ENCODE measurements at regions not wholly inside any gene's neighbourhood (a gene's known extent, or its start where the extent isn't known, plus 50 kb on each side); places are given as distances from the start of the nearest gene placed in this dataset.

- H3K4me1 ChIP-seq (ENCODE audit: control insufficient read depth, insufficient read depth, low read length): no peaks in the 10 kb centered on the region
- Mint-ChIP-seq H3K4me3 (no peak overlapping the region), H3K9me3 (peaks cover 12% of the 10 kb centered on the region), H3K27me3 (ENCODE audit: insufficient read depth) (peaks cover 3% of the 10 kb centered on the region), H3K4me1 (peaks cover 16% of the 10 kb centered on the region), H3K36me3 (ENCODE audit: low read depth) (peaks cover 8% of the 10 kb centered on the region), H3K27ac (peak overlapping the region; percentile 26)
- H3K27ac ChIP-seq (ENCODE audit: low read depth, low read length): peak overlapping the region; percentile 70
- H3K4me3 ChIP-seq (ENCODE audit: low read length): no peak overlapping the region
- H3K27me3 ChIP-seq (ENCODE audit: control insufficient read depth, insufficient read depth, low read length, poor library complexity, severe bottlenecking): no peaks in the 10 kb centered on the region
- H3K9ac ChIP-seq (ENCODE audit: extremely low read depth, low read length, poor library complexity, severe bottlenecking): no peak overlapping the region
- H3K36me3 ChIP-seq (ENCODE audit: control insufficient read depth, insufficient read depth, low read length): no peaks in the 10 kb centered on the region
- 61 to 84% methylated on average over 6 to 8 of the region's 8 CpGs for WGBS, 2 experiments (ENCODE audit: insufficient coverage in 1 of 2, insufficient read length in 1 of 2)
- peaks cover 44% of the 10 kb centered on the region for H3K9me3 ChIP-seq (ENCODE audit: control insufficient read depth, low read length)
- DNase-seq: peak; percentile 29
- no peak for TF ChIP-seq CTCF (conservative IDR thresholded peaks at IDR 0.05)
These were observed 182.0 kb upstream of the RGMA start for GRCh38 chr15:93270937-93271467.

GRCh38 chr15:93268066-93268465 is 179.1 kb upstream of the RGMA start:
- Histone ChIP-seq H3K36me3 (ENCODE audit: control insufficient read depth, insufficient read depth, low read length) (no peaks in the 10 kb centered on the region), H3K27ac (ENCODE audit: low read depth, low read length) (no peak overlapping the region), H3K9me3 (ENCODE audit: control insufficient read depth, low read length) (peaks cover 56% of the 10 kb centered on the region), H3K4me1 (ENCODE audit: control insufficient read depth, insufficient read depth, low read length) (peaks cover 16% of the 10 kb centered on the region), H3K27me3 (ENCODE audit: control insufficient read depth, insufficient read depth, low read length, poor library complexity, severe bottlenecking) (no peaks in the 10 kb centered on the region), H3K4me3 (ENCODE audit: low read length) (peak overlapping the region; percentile 60), H3K9ac (ENCODE audit: extremely low read depth, low read length, poor library complexity, severe bottlenecking) (no peak overlapping the region)
- DNase-seq: no peak
- peaks cover 33% of the 10 kb centered on the region for H3K4me1 Mint-ChIP-seq
- peaks cover 3% of the 10 kb centered on the region for H3K27me3 Mint-ChIP-seq (ENCODE audit: insufficient read depth)
- H3K4me3 Mint-ChIP-seq: no peak overlapping the region
- H3K36me3 Mint-ChIP-seq (ENCODE audit: low read depth): peaks cover 8% of the 10 kb centered on the region
- H3K27ac Mint-ChIP-seq: no peak overlapping the region
- 96 to 100% methylated on average over 1 to 4 of the region's 4 CpGs for WGBS, 2 experiments (ENCODE audit: insufficient coverage in 1 of 2, insufficient read length in 1 of 2)
- no peak for TF ChIP-seq CTCF (conservative IDR thresholded peaks at IDR 0.05)
- H3K9me3 Mint-ChIP-seq: peaks cover 11% of the 10 kb centered on the region

GRCh38 chr15:93266291-93266690 is 177.3 kb upstream of the RGMA start:
- Histone ChIP-seq H3K27me3 (ENCODE audit: control insufficient read depth, insufficient read depth, low read length, poor library complexity, severe bottlenecking) (no peaks in the 10 kb centered on the region), H3K9ac (ENCODE audit: extremely low read depth, low read length, poor library complexity, severe bottlenecking) (no peak overlapping the region), H3K36me3 (ENCODE audit: control insufficient read depth, insufficient read depth, low read length) (no peaks in the 10 kb centered on the region), H3K4me1 (ENCODE audit: control insufficient read depth, insufficient read depth, low read length) (peaks cover 16% of the 10 kb centered on the region), H3K27ac (ENCODE audit: low read depth, low read length) (no peak overlapping the region), H3K9me3 (ENCODE audit: control insufficient read depth, low read length) (peaks cover 56% of the 10 kb centered on the region), H3K4me3 (ENCODE audit: low read length) (no peak overlapping the region)
- H3K36me3 Mint-ChIP-seq (ENCODE audit: low read depth): peaks cover 3% of the 10 kb centered on the region
- TF ChIP-seq CTCF (conservative IDR thresholded peaks at IDR 0.05): no peak
- peaks cover 38% of the 10 kb centered on the region for H3K4me1 Mint-ChIP-seq
- no peak for DNase-seq
- WGBS, 2 experiments (ENCODE audit: insufficient coverage in 1 of 2, insufficient read length in 1 of 2): 96 to 100% methylated on average over 6 to 15 of the region's 15 CpGs
- no peak overlapping the region for H3K4me3 Mint-ChIP-seq
- no peak overlapping the region for H3K27ac Mint-ChIP-seq
- peaks cover 2% of the 10 kb centered on the region for H3K27me3 Mint-ChIP-seq (ENCODE audit: insufficient read depth)
- peaks cover 6% of the 10 kb centered on the region for H3K9me3 Mint-ChIP-seq

All from endodermal cell (in vitro differentiated cells).